ENCODE measurements at regions not wholly inside any gene's neighbourhood (a gene's known extent, or its start where the extent isn't known, plus 50 kb on each side); places are given as distances from the start of the nearest gene placed in this dataset.

DNA sequence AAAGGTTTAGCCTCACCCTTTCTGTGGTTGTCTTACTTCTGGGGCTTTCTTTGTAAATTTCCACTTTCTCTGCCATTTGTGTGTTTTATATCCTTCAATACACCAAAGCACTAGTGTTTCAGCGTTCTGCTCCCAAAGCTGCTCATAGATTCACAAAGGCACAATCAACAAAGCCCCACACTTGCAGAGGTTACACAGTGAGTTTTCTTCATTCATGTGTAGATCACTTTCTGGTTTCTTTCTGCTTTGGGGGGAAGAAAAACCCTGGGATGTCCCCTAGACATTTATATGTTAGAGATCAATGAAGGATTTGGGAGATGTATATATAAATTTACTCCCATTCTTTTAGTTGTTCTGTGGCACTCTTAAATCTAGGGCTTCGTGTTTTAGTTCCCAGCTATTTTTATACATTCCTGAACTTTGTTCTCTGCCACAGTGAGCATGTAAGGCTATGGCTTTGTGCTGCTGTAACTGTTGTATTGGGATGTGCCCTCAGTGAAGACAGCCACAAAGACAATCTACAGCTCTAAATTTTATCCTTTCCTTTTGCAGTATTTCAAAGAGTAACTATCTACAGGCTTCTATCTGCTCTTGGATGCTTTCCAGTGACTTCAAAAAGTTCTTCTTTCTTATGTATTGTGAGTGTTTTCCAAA is 636.5 kb downstream of the ZBBX start:
- DNase-seq = no peak
- Histone ChIP-seq H3K27ac (replicated peaks) (no peak overlapping the region), H3K36me3 (no peaks in the 10 kb centered on the region), H3K9me3 (replicated peaks) (no peaks in the 10 kb centered on the region), H3K4me1 (no peaks in the 10 kb centered on the region), H3K27me3 (ENCODE audit: low read depth) (no peaks in the 10 kb centered on the region), H3K4me3 (no peak overlapping the region)
- TF ChIP-seq, protein P1, sequence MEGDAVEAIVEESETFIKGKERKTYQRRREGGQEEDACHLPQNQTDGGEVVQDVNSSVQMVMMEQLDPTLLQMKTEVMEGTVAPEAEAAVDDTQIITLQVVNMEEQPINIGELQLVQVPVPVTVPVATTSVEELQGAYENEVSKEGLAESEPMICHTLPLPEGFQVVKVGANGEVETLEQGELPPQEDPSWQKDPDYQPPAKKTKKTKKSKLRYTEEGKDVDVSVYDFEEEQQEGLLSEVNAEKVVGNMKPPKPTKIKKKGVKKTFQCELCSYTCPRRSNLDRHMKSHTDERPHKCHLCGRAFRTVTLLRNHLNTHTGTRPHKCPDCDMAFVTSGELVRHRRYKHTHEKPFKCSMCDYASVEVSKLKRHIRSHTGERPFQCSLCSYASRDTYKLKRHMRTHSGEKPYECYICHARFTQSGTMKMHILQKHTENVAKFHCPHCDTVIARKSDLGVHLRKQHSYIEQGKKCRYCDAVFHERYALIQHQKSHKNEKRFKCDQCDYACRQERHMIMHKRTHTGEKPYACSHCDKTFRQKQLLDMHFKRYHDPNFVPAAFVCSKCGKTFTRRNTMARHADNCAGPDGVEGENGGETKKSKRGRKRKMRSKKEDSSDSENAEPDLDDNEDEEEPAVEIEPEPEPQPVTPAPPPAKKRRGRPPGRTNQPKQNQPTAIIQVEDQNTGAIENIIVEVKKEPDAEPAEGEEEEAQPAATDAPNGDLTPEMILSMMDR (IDR thresholded peaks at IDR 0.05; ENCODE audit: borderline replicate concordance) = no peak
- intact Hi-C loops (cut with micrococcal nuclease) = no loop called here

DNA sequence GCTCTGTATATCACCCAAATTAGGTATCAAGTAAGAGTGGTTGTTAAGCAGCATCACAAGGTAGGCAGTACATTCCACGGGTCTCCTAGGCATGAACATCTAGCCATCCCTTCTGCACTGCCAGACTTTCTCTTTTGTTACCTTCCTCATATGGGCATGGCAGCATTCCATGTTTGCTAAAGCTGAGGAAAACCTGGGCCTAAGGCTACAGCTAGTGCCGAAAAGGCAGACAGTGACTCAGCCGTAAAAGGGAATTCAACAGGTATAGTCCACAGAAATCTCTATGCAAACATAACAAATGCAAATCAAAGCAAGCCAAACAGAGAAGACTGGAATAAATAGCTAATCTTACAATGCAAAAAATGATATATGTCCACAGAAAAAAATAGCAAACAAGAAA is 645.4 kb downstream of the ZBBX start:
- H3K36me3 ChIP-seq = no peaks in the 10 kb centered on the region
- intact Hi-C loops (cut with micrococcal nuclease) = no loop called here
- H3K4me1 ChIP-seq = no peaks in the 10 kb centered on the region
- DNase-seq = no peak
- H3K4me3 ChIP-seq = no peak overlapping the region
- no peaks in the 10 kb centered on the region for H3K27me3 ChIP-seq (ENCODE audit: low read depth)
- no peak overlapping the region for H3K27ac ChIP-seq (replicated peaks)
- H3K9me3 ChIP-seq (replicated peaks) = peaks cover 22% of the 10 kb centered on the region
- TF ChIP-seq, protein P1 (IDR thresholded peaks at IDR 0.05; ENCODE audit: borderline replicate concordance) = no peak

DNA sequence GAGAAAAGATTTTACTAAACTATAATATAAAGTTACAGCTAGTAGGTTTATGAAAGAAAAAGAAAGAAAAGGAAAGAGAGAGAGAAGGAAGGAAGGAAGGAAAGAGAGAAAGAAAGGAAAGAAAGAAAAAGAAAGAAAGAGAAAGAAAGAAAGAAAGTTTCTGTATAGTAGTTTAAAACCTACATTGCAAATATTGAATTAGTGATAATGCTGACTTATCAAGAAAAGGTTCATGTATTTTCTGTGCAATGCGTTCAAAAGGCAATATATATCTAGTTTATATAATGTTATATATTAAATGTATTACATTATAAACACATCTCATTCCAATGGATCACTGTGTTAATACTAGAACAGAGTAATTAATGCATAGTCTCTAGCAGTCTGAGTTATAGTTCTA is 648.4 kb downstream of the ZBBX start:
- Histone ChIP-seq H3K36me3 (no peaks in the 10 kb centered on the region), H3K9me3 (replicated peaks) (peaks cover 22% of the 10 kb centered on the region), H3K27ac (replicated peaks) (no peak overlapping the region), H3K4me3 (no peak overlapping the region), H3K4me1 (no peaks in the 10 kb centered on the region), H3K27me3 (ENCODE audit: low read depth) (no peaks in the 10 kb centered on the region)
- intact Hi-C loops (cut with micrococcal nuclease) = no loop called here
- TF ChIP-seq, protein P1 (IDR thresholded peaks at IDR 0.05; ENCODE audit: borderline replicate concordance) = no peak
- no peak for DNase-seq

DNA sequence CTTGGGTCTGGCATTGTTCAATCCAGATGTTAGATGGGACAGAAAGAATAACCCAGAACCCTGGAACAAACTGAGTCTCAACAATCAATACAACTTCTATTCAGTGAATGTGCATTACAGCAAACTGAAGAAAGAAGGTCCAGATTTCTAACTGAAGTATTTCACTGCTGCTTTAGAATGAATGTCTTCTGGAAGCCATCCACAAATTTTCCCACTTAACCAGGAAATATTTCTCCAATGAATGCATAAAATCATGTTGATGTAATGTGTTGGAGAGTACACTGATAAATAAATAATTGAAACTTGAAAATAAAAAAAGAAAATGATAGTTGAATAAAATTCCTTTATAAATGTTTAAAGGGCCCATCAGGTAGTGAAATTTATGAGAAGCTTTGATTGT is 658.6 kb downstream of the ZBBX start:
- intact Hi-C loops (cut with micrococcal nuclease) = no loop called here
- no peak overlapping the region for H3K4me3 ChIP-seq
- TF ChIP-seq, protein P1 (IDR thresholded peaks at IDR 0.05; ENCODE audit: borderline replicate concordance) = no peak

DNA sequence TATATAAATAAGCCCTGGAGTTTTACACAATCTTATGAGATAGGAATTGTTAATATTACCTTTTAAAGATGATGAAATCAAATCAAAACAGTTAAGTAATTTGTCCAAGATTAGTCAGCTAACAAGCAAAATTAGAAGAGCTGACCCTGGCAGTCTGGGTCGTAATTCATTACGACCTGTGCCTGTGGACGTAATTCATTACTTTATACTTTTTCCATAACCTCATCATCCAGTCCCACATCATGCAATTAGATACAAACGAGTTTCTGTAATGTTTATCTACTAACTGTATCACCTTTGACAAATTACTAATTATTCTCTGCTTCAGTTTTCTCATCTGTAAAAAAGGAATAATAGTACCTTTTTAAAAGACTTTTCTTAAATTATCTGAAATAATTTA is 665.9 kb downstream of the ZBBX start:
- TF ChIP-seq, protein P1 (IDR thresholded peaks at IDR 0.05; ENCODE audit: borderline replicate concordance) = no peak
- Histone ChIP-seq H3K4me1 (no peaks in the 10 kb centered on the region), H3K4me3 (no peak overlapping the region), H3K27ac (replicated peaks) (no peak overlapping the region), H3K36me3 (no peaks in the 10 kb centered on the region), H3K27me3 (ENCODE audit: low read depth) (no peaks in the 10 kb centered on the region), H3K9me3 (replicated peaks) (peaks cover 8% of the 10 kb centered on the region)
- no peak for DNase-seq
- intact Hi-C loops (cut with micrococcal nuclease) = no loop called here

More for the DNA sequence above, 658.6 kb downstream of the ZBBX start:
- DNase-seq = no peak
- H3K27me3 ChIP-seq (ENCODE audit: low read depth) = no peaks in the 10 kb centered on the region
- H3K4me1 ChIP-seq = no peaks in the 10 kb centered on the region
- no peaks in the 10 kb centered on the region for H3K36me3 ChIP-seq
- H3K9me3 ChIP-seq (replicated peaks) = peaks cover 10% of the 10 kb centered on the region
- no peak overlapping the region for H3K27ac ChIP-seq (replicated peaks)

All from left ventricle myocardium inferior (tissue), 1 donor.